ENCODE measurements at regions not wholly inside any gene's neighbourhood (a gene's known extent, or its start where the extent isn't known, plus 50 kb on each side); places are given as distances from the start of the nearest gene placed in this dataset.

DNA sequence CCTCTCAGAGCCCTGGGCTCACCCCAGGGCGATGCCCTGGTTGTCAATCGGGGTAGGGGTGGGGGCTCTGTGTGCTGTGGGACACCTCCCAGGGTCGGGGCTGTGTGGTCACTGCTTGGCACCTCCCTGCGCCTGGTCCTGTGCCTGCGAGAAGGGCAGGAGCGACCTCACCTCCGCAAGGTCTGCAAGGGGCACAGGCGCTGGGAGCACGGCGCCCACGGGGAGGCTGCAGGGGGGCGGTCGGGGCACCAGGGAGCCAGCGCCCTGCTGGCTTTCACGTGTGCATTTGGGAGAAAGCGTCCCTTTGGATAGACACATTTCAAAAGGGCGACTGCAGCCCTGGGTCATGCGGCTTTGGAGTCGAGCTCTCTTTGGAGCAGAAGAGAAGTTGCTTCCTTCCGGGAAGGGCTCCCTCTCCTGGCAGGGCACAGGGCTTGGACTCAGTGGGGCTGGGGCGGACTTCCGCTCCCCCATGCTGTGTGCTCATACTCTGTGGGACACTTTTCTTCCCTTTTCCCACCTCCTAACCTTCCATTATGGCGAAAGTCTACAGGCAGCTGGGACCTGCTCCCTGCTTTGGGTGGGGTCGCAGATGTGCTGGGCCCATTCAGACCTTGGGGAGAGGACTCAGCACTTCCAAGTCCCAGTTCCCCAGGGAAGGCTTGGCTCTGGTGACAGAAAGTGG, 52.9 kb upstream of the SLC28A3 start:
- no peak for DNase-seq (ENCODE audit: low read depth in 2 of 2)

DNA sequence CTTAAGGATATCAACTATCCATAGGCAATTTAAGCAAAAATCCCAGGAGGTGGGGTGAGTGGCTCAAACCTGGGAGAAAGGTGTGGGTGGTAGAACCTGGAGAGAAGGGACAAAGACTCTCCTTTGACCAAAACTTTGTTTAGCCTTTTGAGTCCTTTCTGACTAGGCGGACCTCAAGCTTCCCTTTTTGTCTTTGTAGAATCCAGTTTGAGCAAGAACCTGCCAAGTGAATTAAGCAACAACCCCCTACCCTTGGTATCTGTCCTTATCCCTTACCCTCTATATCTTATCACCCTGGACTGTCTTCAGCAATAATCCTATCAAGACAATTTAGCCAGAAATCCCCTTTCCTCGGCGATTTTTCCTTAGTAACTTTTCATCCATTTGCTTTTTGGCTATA, 53.5 kb upstream of the SLC28A3 start:
- DNase-seq (ENCODE audit: low read depth in 2 of 2) = no peak

DNA sequence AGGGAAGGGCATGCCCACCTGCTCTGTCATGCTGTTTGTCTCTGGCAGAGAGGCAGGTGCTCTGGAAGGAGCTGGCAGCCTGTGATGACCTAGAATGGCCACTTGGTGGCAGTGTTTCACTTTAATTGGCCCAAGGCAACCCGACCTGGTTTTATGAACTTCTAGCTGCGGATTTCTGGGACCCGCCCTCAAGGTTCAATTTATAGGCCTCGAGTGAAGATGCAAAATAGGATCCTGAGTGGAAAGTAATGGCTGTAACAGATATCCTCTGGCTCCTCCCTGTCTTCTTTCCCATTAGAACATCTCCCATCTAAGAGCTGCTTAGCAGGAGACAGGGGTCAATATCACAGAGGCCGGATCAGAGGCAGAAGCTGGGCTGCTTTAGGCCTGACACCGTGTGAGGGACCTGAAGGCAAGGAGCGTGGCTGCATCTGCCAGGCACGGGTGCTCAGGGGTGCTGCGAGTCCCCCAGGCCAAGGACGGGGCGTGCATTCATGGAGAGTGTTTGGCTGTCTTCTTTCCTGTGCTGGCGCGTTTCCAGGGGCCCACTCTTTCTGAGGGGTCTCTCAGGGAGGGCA, 56.7 kb upstream of the SLC28A3 start:
- DNase-seq (ENCODE audit: low read depth in 2 of 2) = peak; percentile 20 to 28

GRCh38 chr9:84397822-84398221, 57.3 kb upstream of the SLC28A3 start:
- no peak for DNase-seq (ENCODE audit: low read depth in 2 of 2)

DNA sequence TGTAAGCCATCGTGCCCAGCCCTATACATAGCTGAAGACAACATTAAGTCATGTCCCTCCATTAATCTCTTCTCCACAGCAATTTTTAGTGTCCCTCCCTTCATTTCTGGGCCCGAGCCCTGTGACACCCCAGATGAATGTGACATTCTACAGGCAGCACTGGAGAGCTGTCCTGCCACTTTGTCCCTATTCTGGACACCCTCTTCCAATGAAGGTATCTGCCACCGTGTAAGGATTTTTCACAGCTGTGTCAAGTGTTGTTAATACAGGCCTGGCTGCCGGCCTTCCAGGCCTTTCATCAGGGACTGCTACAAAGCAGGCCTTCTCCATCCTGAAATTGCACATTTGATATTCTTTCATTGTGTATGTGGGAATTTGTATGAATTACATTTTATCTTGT, 62.0 kb upstream of the SLC28A3 start:
- DNase-seq (ENCODE audit: low read depth in 2 of 2) = no peak

DNA sequence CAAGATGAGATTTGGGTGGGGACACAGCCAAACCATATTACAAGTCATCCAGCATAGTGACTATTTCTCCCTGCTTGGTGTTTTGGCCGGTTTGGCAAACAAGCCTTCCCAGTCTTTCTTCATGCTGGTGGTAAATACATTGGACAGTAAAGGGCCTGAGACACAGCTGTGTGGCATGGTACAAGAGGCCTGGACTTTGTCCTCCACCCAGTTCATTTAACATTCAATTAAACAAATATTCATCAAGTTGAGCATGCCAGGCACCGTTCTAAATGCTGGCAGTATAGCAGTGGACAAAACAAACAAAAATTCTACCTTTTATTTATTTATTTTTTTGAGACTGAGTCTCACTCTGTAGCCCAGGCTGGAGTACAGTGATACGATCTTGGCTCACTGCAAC, 62.7 kb upstream of the SLC28A3 start:
- no peak for DNase-seq (ENCODE audit: low read depth in 2 of 2)

GRCh38 chr9:84404095-84404686, 63.6 kb upstream of the SLC28A3 start:
- no peak for DNase-seq (ENCODE audit: low read depth in 2 of 2)

DNA sequence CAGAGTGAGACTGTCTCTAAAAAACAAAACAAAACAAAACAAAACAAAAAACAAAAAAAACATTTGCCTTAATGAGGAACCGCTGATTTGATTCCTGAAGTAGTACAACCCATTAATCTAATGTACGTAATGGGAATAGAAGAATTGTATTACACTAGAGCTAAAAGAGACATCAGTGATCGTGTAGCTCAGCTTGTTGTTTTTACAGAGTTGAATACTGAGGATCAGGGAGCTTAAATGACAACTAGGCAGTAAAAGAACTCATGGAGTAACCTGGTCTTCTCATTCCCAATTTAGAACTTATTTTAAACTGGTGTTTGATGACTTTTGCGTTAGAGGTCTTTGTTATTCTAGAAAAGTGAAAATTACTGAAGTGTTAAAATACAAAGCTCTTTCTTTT, 65.1 kb upstream of the SLC28A3 start:
- no peak for DNase-seq (ENCODE audit: low read depth in 2 of 2)

GRCh38 chr9:84408416-84408815, 67.9 kb upstream of the SLC28A3 start:
- DNase-seq (ENCODE audit: low read depth in 2 of 2) = no peak

GRCh38 chr9:84411683-84412267, 71.2 kb upstream of the SLC28A3 start:
- no peak for DNase-seq (ENCODE audit: low read depth in 2 of 2)

GRCh38 chr9:84412654-84413053, 72.1 kb upstream of the SLC28A3 start:
- no peak for DNase-seq (ENCODE audit: low read depth in 2 of 2)

- DNase-seq (ENCODE audit: low read depth in 2 of 2) = no peak
Measured at GRCh38 chr9:84413301-84413700, 72.7 kb upstream of the SLC28A3 start.

DNA sequence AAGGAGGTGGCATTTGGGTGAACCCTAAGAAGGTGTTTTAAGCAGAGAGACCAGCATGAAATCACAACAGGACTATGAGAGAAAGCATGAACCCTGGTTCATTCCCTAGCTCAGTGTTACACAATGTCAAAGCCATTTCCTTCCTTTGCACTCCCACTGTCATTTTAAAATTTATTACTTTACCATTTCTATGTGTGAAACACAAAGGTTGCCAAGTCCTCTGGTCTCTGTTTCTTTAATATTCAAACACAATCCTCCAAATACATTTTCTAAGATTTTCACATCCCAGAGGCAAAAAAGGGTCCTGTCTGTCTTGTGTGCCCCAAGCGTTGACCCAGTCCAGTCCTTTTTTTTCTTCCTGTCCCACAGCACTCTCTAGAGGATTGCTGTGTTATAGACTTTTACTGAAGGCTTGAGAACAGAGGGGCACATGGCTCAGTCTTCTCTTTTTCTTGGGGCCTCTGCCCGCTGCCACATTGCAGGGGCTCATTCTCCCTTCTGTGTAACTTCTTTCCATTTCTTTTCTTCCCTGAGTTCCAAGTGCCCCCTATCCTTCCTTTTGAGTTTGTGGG, 78.6 kb upstream of the SLC28A3 start:
- no peak for DNase-seq (ENCODE audit: low read depth in 2 of 2)

DNA sequence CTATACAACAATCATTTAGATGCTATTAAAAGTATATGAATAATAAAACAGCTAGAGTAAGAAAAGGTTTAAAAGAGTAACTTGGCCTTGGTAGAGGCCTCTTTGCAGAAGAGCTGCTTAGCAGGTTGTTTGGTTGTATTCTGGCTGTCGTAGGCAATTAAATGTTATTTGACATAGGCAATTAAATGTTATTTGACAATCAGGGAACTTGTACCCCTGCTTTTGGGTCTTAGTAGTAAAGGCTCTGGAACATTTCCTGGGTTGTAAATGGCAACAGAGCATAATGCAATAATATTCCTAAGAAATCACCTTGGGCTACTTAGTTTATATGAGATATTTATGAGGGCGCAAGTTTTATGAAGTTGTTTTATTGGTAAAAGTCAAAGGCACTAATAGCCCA, 84.4 kb upstream of the SLC28A3 start:
- no peak for DNase-seq (ENCODE audit: low read depth in 2 of 2)

DNA sequence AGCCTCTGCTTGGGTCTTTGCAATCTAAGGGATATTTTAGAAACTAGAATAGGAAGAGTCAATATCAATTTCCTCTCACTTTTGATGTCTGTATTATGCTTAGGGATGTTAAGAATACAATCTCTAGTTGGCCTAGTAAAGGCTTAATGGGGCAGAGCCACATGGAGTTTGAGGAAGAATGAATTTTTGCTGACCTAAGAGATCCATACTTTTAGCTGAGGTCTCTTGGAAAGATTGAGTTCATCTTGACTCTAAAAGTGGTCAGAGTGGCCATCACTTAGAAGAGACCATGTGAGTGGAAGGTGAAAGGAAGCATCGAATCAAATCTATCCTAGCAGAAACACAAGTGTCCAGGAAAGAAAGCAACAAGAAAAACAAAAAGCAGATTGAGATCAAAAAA, 92.2 kb upstream of the SLC28A3 start:
- no peak for DNase-seq (ENCODE audit: low read depth in 2 of 2)

DNA sequence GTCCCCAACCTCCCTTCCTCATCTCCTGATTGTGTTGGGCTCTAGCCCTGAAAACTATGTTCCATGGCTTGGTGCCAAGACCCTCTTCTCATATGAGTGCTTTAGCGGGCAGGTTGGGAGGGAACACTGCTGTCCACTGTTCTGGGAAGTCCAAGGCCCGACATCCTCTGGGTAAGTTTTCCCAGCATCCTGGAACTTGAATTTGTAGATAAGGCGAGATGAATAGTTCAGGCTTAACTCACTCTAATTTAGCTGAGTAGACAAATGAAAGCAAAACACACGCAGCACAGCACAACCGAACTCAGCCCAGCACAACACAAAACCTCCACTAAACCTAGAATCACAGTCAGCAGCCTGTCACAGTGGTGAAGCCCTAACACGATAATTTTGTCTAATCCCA, 95.3 kb upstream of the SLC28A3 start:
- no peak for DNase-seq (ENCODE audit: low read depth in 2 of 2)

DNA sequence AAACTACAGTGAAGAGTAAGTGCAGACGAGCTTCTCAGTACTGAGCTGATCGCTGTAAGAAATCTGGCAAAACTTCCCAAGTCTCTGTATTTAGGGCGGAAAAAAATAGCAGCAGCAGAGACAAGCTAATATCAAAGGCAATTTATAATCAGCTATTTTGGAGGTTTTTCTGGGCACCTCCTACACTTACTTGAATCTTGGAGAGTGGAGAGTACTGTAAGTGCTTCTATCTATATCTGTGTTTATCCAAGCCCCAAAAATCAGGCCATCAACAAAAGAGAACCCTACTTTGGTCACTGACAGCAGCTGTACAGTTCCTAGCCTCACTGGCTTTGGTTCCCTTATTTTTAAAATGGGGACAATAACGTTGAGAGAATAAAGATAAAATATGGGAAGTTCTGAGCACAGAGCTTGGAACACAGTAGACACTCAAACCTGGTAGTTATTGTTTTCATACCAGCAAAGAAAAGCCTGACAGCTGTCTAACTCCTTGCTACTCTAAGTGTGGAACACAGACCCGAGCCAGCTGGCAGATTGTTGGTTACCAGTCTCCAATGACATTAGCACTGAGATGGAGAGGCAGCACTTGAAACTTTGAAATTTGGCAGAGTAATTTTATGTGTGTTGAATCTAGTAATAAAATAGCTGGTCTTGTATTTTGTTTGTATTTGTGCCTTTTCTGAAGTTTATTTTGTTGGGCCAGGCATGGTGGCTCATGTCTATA, 96.0 kb upstream of the SLC28A3 start:
- DNase-seq (ENCODE audit: low read depth in 2 of 2) = no peak

GRCh38 chr9:84438391-84438790, 97.8 kb upstream of the SLC28A3 start:
- no peak for DNase-seq (ENCODE audit: low read depth in 2 of 2)

DNA sequence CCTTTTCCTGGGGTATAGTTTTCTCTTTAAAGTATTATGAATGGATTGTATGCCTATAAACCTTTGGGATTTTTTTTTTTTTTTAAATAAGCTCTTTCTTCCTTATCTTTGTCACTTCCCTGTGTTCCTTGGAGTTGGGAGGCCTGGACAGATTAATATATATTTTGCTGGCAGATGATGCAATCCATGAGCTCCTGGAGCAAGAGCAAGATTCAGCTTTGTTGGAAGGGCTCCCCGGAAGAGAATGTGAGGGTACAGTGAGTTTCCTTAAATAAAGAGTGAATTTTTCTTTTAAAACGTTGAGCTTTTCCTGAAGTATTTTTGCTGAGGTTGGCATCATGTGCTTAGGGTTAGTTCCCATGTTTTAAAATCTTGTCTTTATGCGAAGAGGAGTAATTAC, 98.7 kb upstream of the SLC28A3 start:
- DNase-seq (ENCODE audit: low read depth in 2 of 2) = no peak

- DNase-seq (ENCODE audit: low read depth in 2 of 2) = no peak
Measured at GRCh38 chr9:84442712-84443111, 102.2 kb upstream of the SLC28A3 start.

DNA sequence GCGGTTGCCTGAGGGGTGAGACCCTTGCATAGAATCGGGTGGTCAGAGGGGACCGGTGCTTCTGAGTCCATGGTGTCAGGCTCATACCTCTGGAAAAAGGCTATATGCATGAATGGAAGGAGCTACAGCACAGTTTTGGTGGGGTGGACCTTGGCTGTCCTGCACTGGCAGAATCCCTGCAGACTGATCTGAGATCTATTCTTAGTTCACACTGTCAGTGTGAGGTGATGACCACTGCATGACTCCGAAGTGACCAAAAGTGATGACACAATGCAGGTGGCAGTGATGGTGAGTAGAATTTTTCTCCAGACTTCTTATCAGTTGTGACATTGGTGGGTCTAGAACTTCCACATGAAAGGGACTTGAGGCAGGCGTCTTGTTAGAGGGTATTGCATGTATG, 105.2 kb upstream of the SLC28A3 start:
- no peak for DNase-seq (ENCODE audit: low read depth in 2 of 2)

DNA sequence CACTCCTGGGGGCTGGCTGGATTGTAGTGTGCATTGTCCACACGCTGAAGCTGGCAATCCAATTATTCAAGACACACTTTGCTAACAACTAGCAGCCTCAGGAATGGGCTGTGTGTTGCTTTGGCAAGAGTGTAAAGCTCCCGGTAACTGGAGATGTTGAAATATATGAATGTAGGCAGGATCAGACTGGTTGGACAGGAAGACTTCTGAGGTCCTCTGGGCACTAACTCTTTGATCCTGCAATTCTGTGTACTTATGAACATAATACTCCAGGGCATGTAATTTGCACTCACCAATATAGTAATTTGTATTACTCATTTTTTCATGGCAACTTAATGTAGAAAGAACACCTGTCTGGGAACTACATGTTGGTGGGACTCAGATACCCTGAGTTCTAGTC, 106.7 kb upstream of the SLC28A3 start:
- no peak for DNase-seq (ENCODE audit: low read depth in 2 of 2)
